HG03457 (cell line): ENCODE measurements at regions not wholly inside any gene's neighbourhood (a gene's known extent, or its start where the extent isn't known, plus 50 kb on each side); places are given as distances from the start of the nearest gene placed in this dataset.
"Not testable (repeated sequence)": the region's sequence is repeated elsewhere in the genome, so short reads cannot be mapped to it uniquely, and the experiment has no call there.

Experiments used
- ATAC-seq: cut with Tn5 transposase; IDR thresholded peaks from one replicate; pipeline ENCODE4 v1.9.1; 2021; ENCODE audit warnings: moderate number of reproducible peaks; ENCODE audit not compliant: unreplicated experiment

DNA sequence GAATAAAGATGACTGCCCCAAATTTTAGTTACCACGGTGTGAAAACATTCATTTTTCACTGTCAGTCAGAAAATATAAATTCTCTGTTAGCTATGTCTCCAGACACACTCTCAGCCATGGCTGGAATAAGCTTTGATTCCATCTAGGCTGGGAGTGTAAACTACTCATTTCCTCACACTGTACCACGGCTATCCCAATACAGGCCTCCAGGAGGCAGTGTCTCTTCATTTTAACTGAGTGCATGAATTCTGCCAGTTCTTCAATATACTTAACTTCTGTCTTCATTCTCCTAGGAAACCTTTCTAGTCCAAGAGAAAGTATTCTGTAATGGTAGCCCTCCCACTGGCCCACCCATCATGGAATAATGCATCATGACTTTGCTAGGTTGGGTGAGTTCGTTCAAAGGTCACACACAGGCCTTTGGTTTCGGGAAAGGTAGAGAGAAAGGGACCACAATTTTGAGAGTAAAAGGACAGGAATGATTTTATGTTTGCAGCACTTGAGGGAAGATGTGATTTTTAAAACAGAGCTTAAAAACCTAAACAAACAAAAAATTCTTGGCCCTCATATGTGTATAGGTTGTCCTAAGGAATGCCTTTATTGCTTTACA is 381.1 kb downstream of the SEC23A start:
- ATAC-seq: peak; percentile 81

DNA sequence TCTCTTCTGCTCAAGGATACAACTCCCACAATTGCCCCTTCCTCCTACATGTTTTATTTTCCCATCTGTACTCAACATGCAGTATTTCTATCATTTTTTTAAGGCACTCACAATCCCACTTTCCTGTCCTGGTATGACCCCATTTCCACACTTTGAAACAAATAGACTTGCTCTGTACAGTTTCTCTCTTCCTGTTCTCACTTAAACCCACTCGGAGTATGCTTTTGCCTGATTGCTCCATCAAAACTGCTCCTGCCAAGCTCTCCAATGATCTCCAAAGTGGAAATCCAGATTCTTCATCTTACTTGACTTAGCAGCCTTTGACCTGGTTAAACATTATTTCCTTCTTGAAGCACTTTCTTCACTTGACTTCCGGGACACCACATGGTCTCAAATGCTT is 384.5 kb downstream of the SEC23A start:
- no peak for ATAC-seq

DNA sequence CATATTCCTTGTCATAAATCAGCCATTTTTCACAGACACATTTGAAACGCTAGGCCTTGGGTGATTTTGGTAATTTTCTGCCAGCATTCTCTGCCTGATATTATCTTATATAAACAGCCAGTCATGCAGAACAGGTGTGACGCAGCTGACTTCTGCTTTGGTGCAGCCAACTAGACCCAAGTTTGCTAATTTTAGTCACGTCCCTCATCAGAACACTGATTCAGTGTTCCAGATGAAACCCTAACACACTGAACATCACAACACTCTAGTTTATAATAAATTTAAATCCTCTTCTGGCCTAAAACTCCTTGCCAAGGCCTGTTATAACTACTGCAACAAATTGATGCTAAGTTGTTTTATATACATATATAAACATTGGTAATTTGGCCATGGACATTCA is 386.1 kb downstream of the SEC23A start:
- ATAC-seq: no peak

DNA sequence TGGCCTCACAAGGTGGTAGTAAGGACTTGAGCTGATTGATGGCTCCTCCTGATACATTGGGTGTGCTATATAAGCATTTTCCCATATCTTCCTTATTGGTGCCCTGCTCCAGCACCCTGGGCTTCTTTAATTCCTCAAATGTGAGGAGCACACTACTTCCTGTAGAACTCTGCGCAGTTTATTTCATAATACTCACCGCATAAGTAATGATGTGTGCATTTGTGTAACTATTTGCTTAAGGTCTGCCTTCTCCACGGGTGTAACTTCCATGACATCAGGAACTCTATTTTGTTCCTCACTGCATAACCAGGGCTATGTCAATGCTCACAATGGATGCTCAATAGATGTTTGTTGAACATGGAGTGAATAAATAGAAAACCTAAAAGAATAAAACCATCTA is 392.2 kb downstream of the SEC23A start:
- ATAC-seq: no peak

DNA sequence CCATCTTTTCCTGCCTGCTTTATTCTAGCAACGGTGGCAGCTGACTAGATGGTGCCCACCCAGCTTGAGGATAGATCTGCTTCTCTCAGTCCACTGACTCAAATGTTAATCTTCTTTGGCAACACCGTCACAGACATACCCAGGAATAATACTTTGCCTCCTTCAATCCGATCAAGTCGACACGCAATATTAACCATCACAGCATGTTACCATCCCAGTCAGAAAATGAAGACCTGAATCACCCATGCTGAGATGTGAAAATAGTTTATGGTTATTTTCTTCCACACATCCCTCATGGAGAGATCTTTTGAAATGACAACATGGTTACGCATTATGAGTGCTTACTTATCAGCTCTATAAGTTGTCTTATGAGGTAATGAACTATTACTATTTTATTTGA is 392.8 kb downstream of the SEC23A start:
- no peak for ATAC-seq

DNA sequence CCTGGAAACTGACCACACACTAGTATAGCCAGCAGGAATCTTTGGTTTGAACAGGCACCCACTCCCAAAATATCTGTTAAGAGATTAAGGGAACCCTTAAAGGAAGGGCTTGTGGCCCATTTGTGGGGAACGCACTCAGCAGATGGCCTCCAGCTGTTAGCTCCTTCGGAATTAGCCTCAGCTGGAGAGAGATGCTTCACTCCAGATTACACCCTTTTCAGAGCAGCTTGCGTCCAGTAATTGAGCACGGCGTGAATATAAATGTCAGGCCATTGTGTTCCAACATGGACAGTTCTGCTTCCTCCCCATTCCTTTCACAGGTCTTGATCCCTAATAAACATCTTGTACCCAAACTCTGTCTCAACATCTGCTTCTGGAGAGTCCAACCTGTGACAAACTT is 397.8 kb downstream of the SEC23A start:
- ATAC-seq: no peak

DNA sequence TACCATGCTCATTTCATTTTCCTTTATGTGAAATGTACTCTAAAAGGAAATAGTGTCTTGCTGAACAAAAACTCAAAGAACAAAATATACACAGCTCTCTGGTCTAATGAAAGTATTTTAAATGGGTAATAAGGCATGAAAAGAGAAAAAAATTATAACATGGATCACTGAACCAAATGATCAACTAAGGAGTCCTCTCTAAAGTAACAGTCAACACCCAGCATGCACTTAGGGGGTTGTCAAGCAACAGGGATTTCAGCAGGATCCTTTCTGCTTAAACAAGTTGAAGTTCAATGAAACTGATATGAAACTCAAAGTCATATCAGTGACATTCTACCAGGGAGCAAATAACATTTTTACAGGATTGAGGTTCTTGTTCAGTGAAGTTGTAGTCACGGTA is 398.8 kb downstream of the SEC23A start:
- no peak for ATAC-seq

DNA sequence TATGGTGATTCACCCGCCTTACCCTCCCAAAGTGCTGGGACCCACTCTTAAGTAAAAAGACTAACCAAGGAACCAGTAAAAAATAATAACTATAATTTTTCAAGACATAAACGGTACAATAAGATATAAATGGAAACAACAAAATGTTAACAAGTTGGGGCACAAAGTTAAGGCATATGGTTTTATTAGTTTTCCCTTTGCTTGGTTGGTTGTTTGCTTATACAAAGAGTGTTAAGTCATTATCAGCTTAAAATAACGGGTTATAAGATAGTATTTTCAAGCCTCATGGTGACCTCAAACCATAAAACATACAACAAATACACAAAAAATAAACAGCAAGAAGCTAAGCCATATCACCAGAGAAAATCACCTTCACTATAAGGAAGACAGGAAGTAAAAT is 406.1 kb downstream of the SEC23A start:
- ATAC-seq: no peak

DNA sequence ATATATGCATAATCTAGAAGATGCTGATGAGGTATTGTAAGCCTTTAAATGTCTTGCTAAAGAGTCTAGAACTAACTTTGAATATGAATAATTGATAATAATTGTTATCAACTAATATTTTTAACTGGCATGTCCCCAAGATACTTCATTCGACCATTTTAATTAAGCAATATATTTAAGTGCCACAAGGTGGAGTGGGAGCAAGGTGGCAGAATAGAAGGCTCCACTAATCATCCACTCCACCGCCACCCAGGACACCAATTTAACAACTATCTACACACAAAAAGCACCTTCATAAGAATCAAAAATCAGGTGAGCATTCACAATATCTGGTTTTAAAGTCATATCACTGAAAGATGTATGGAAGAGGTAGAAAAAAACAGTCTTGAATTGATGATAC is 409.6 kb downstream of the SEC23A start:
- ATAC-seq: no peak

DNA sequence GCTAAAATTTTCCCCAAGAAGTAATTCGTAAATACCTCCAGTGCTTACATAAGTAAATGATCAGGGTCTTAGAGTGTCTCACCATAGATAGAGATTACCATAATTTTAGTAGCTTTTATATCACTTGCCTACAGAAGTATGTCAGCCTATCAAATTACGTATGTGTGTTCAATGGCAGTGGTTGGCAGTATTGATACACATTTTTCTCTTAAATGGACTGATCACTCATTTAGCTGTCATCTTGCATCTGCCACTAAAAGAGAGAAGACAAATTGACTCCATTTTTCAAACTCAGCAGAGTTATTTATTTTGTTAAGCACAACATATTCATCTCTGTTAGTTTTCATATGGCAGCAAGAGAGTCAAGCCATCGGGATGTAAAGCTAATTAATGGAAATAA is 413.1 kb upstream of the CLEC14A start:
- no peak for ATAC-seq

DNA sequence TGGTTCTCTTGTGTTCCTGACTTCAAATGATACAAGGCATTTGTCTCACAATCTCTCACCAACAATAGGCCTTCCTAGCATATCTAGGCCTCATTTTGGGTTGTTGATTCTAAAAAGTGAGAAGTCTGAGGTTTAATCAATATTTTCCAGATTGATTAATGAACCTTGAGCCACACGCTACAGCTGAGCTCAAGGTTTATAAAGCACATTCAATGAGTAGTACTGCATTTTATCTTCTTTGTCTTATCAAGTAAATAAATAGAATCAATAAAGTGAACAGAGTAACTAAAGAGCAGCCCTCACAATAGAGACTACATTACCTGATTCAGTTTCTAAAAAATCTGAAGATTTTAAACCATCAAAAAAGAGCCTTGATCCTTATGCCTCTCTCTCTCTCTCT is 407.5 kb upstream of the CLEC14A start:
- ATAC-seq: no peak

DNA sequence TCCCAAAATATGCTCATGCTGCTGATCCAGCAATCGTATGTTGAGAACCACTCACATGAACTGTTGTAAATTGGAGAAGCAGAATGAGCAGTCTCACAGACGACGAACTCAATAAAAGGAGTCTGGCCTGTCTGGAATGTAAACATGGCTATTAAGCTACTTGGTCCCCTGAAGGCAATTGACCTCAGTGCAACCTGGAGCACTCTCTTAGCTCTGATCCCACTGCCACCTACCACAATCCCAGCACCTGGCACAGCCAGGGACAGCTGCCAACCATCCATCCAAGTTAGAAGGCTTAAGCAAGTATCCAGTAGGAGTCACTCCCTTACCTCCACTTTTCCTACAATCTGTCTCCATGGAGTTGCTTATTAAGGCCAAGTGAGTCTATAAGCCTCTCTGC is 406.9 kb upstream of the CLEC14A start:
- no peak for ATAC-seq

DNA sequence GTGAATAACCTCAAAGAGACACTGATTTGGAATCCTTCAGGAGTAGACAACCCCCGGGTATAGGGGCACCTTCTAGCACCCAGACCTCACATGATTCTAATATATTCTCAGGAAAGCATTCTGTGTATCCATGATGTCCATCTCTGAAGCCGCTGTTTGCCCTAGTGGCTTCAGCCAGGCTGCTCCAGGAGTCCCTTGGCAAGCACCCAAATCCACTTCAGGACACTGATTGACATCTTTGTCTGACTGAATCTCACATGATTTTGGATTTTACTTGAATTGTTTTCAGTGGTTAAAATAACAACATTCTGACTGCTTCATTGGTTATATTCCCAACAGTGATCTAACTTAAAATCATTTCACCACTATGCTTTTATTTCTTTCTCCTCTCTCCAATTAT is 390.5 kb upstream of the CLEC14A start:
- ATAC-seq: no peak

DNA sequence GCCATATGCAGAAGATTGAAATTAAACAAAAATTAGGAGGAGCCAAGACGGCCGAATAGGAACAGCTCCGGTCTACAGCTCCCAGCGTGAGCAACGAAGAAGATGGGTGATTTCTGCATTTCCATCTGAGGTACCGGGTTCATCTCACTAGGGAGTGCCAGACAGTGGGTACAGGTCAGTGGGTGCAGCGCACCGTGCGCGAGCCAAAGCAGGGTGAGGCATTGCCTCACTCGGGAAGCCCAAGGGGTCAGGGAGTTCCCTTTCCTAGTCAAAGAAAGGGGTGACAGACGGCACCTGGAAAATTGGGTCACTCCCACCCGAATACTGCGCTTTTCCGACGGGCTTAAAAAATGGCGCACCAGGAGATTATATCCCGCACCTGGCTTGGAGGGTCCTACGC is 379.0 kb upstream of the CLEC14A start:
- not testable (repeated sequence) for ATAC-seq

DNA sequence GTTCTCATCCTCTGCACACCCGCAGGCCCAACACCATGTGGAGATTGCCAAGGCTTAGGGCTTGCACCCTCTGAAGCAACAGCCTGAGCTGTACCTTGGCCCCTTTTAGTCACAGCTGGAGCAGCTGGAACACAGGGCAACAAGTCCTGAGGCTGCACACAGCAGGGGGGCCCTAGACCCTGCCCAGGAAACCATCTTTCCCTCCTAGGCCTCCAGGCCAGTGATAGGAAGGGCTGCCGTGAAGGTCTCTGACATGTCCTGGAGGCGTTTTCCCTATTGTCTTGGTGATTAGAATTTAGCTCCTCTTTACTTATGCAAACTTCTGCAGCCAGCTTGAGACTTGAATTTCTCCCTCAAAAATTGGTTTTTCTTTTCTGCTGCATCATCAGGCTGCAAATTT is 373.5 kb upstream of the CLEC14A start:
- no peak for ATAC-seq

DNA sequence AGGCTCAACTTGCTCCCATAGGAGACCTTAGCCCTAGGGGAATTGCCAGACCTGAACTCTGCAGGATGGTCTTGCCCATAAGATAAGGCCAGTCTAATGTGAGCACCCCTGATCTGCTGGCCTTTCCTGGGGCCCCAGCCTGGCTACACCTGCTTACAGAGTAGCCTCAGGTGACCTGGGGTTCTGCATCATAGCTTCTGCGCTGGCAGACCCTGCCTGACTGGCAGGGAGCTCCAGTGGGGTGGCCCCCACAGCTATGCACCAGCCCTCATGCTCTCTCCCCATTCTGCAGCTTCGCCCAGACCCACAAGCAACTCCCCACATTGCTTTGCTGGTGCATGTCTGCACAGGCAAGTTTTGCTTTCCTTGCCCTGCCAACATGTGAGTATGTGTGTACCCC is 371.3 kb upstream of the CLEC14A start:
- no peak for ATAC-seq

DNA sequence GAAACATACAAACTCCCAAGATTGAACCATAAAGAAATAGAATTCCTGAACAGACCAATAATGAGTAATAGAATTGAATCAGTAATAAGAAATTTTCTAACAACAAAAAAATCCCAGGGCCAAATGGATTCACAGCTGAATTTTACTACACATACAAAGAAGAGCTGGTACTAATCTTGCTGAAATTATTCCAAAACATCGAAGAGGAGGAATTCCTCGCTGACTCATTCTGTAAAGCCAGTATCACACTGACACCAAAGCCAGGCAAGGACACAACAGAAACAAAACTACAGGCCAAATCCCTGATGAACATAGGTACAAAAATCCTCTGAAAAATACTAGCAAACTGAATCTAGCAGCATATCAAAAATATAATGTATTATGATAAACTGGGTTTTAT is 367.8 kb upstream of the CLEC14A start:
- ATAC-seq: no peak

DNA sequence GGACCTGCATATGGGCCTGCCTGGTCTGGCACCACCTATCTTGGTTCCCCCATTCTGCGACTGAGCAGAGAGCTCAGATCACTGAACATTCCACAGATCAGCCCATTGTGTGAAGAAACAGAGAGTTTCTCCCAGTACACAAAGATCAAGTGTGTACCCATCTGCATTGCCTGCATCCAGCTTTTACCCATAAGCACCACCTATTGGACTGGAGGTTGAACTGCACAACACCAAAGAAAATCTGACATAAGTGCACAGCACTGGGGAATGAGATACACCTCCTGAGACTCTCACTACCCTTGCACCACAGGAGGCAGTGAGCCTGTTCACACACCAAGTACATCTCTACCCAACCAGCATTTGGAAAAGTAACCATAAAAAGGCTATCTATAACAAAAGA is 362.6 kb upstream of the CLEC14A start:
- ATAC-seq: no peak

DNA sequence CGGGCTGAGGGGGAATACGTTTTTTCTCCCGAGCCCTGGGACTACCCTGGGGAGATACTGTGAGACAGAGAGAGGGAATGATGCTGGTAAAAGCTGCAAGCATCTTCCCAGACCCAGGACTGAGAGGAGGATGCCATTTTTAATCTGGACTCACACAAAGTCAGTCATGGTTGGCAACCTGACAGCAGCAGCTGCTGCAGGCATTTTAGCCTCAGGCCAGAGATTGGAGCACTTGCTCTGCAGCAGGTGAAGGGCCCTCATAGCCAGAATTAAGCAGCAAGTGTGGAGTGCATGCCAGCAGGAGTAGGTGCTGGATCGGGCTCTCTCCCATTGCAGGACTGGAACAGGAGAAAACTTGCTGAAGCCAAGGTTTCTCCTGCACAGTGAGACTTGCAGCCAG is 361.1 kb upstream of the CLEC14A start:
- no peak for ATAC-seq

DNA sequence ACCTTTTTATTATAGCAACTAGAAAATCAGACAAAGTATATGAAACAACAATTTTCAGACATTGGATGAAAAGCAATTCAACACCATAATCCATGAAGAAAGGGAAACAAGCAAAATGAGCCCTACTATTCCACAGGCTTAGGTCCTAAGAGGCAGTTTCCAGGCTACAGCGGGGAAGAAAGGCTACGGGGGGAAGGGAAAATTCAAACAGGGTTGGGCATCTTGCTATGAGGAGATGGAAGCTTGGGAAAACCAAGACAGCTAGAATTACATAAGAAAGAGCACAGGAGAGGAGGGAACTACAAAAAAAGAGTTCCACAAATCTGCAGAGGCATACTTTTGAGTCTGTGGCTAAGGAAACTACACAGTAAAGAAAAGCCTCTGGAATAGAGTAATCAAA is 356.0 kb upstream of the CLEC14A start:
- no peak for ATAC-seq

DNA sequence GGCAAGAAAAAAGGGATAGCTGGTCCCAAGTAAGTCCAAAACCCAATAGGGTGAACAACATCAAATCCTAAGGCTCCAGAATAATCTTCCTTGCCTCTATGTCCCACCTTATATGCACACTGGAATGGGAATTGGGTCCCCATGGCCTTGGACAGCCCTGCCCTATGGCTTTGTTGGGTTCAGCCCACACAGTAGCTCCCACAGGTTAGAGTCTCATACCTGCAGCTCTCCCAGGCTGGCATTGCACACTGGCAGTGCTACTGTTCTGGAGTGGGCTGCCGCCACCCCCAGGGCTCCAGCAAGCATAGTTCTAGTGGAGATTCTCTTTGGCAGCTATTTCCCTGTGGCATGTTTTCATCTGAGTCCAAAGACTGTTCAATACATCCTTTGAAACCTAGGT is 352.4 kb upstream of the CLEC14A start:
- no peak for ATAC-seq

DNA sequence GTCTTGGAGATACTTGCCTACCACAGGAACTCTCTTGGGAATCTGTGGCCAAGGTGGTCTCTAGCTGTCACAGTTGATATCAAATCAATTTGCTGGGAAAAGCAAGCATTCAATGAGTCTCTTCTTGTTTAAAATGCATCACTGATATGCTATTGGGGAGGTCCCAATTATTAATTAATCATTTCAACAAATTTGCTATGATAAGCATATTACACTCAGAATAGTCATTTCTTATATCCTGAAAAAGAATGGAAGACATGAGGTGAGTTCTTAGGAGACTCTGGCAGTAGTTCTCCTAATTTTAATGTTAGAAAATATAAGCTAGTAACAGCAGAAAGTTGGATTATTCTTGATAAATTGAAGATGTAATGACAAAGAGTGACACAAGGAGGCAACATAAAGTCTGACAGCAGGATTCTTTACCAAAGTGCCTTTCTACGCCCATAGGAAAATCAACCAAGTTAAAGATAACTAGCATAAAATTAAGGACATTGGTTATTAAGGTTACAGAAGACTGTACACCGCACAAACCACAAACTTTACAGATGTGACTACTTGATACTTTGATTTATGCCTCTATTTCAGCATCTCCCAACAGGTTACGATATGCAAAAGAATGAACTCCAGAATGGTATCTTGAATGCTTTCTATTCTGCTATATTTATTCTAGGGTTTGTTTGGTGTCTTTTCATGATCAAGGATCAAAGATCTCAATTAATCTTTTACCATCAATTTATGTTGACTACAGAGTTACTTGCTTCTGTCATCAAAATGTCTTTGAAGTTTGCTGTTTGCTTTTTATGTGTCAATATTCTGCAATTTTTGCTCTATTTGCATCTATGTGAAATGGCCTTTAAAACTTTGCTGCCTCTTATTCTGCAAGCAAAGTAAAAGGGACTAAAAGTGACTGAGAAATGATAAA is 349.6 kb upstream of the CLEC14A start:
- ATAC-seq: no peak

DNA sequence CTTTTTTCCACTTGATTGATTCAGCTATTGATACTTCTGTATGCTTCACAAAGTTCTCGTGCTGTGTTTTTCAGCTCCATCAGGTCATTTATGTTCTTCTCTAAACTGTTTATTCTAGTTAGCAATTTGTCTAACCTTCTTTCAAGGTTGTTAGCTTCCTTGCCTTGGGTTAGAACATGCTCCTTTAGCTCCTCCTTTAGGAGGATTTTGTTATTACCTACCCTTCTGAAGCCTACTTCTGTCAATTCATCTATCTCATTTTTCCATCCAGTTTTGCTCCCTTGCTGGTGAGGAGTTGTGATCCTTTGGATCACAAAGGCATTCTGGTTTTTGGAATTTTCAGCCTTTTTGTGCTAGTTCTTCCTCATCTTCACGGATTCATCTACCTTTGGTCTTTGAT is 344.7 kb upstream of the CLEC14A start:
- not testable (repeated sequence) for ATAC-seq
